K562 (cell line): ENCODE measurements at regions not wholly inside any gene's neighbourhood (a gene's known extent, or its start where the extent isn't known, plus 50 kb on each side); places are given as distances from the start of the nearest gene placed in this dataset.

Experiments
- C11orf30 ChIP-seq: fragments of 450-650 bp; IDR thresholded peaks from 2 replicates; pipeline ENCODE4 v1.6.1; 2016; ENCODE audit warnings: low read depth, mild to moderate bottlenecking
- CHD2 ChIP-seq: IDR thresholded peaks from 2 replicates; pipeline ENCODE4 v1.6.1; 2011; ENCODE audit warnings: low read depth, low read length
- FOXA1 ChIP-seq: fragments of 450-650 bp; IDR thresholded peaks from 2 replicates; pipeline ENCODE4 v1.6.1; 2016; ENCODE audit warnings: mild to moderate bottlenecking, borderline replicate concordance
- POLR2A ChIP-seq: fragments of 450-650 bp; conservative IDR thresholded peaks from 2 replicates; pipeline ENCODE4 v1.6.1; 2016
- POU5F1 ChIP-seq: fragments of 150-350 bp; IDR thresholded peaks from 2 replicates; pipeline ENCODE4 v1.6.1; 2014; ENCODE audit warnings: borderline replicate concordance, low read length, low read depth, mild to moderate bottlenecking; ENCODE audit not compliant: partially characterized antibody
- SPI1 ChIP-seq: IDR thresholded peaks from 2 replicates; pipeline ENCODE4 v1.6.1; 2011; ENCODE audit warnings: low read depth, low read length, control low read depth, borderline replicate concordance
- TCF7L2 ChIP-seq: fragments of 150-350 bp; IDR thresholded peaks from 2 replicates; pipeline ENCODE4 v1.6.1; 2016; ENCODE audit warnings: low read depth, mild to moderate bottlenecking, low read length, moderate library complexity
- YY1 ChIP-seq, 3 experiments: IDR thresholded peaks; 2 replicates each; pipeline ENCODE4 v1.6.1; 2011; ENCODE audit warnings: low read length in 2 of 3, mild to moderate bottlenecking in 2 of 3, moderate library complexity in 2 of 3, borderline replicate concordance in 1 of 3, control low read depth in 1 of 3, low read depth in 1 of 3; ENCODE audit not compliant: insufficient read depth in 3 of 3, insufficient replicate concordance in 2 of 3, control insufficient read depth in 1 of 3, insufficient read length in 1 of 3; ENCODE audit errors: extremely low read depth in 1 of 3
- TF ChIP-seq, protein P1 (sequence below), 3 experiments: IDR thresholded peaks in 2 of 3; conservative IDR thresholded peaks in 1 of 3; 2 replicates each; pipeline ENCODE4 v1.5.1; 2011 to 2012; ENCODE audit warnings: low read length in 3 of 3, mild to moderate bottlenecking in 3 of 3, control low read depth in 2 of 3, improper control_type of control experiment in 1 of 3, inconsistent platforms in 1 of 3, low read depth in 1 of 3, mixed read lengths in 1 of 3, moderate library complexity in 1 of 3; ENCODE audit not compliant: insufficient read depth in 2 of 3
- TF ChIP-seq, protein P2 (sequence below), 2 experiments: fragments of 450-650 bp; formaldehyde crosslinking in 1 of 2; IDR thresholded peaks; 2 replicates each; pipeline versions ENCODE4 v1.4.0 to v1.6.1; 2014 to 2020; ENCODE audit warnings: mild to moderate bottlenecking in 2 of 2, borderline replicate concordance in 1 of 2, low read depth in 1 of 2
- TF ChIP-seq, protein P3 (sequence below): fragments of 450-650 bp; IDR thresholded peaks from 2 replicates; pipeline ENCODE4 v1.7.1; 2018; ENCODE audit warnings: mild to moderate bottlenecking, low read depth; ENCODE audit not compliant: partially characterized antibody
- TF ChIP-seq, protein P4 (sequence below): sonication (generic); formaldehyde crosslinking; IDR thresholded peaks from 2 replicates; pipeline ENCODE4 v1.8.1; 2023; ENCODE audit warnings: mild to moderate bottlenecking, missing genetic modification reagents

DNA sequence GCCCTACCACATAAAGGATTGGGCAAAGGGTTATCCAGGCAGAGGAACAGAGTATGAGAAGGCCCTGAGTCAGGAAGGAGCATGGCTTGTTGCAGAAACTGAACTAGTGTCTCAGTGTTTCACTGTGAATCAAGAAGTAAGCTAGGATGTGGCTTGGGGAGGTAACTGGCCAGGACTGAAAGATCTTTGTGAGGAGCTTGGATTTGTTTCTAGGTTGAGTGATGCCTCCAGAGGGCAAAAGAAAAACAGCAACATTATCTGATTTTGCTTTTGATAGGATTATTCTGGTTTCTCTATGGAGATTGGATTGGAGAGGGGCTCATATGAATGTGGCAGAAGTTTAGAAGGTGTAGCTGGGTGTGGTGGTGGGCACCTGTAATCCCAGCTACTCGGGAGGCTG is 137.9 kb upstream of the HDAC9 start:
- TF ChIP-seq C11orf30 (no peak), FOXA1 (no peak), TCF7L2 (no peak), SPI1 (no peak), POU5F1 (no peak), YY1 (IDR thresholded peaks at IDR 0.05; ENCODE audit: borderline replicate concordance in 1 of 3, control insufficient read depth in 1 of 3, extremely low read depth in 1 of 3, insufficient read depth in 3 of 3, insufficient read length in 1 of 3, insufficient replicate concordance in 2 of 3, low read depth in 1 of 3, low read length in 2 of 3) (no peak), POLR2A (no peak), CHD2 (no peak)
- TF ChIP-seq, protein P1, sequence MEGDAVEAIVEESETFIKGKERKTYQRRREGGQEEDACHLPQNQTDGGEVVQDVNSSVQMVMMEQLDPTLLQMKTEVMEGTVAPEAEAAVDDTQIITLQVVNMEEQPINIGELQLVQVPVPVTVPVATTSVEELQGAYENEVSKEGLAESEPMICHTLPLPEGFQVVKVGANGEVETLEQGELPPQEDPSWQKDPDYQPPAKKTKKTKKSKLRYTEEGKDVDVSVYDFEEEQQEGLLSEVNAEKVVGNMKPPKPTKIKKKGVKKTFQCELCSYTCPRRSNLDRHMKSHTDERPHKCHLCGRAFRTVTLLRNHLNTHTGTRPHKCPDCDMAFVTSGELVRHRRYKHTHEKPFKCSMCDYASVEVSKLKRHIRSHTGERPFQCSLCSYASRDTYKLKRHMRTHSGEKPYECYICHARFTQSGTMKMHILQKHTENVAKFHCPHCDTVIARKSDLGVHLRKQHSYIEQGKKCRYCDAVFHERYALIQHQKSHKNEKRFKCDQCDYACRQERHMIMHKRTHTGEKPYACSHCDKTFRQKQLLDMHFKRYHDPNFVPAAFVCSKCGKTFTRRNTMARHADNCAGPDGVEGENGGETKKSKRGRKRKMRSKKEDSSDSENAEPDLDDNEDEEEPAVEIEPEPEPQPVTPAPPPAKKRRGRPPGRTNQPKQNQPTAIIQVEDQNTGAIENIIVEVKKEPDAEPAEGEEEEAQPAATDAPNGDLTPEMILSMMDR (IDR thresholded peaks at IDR 0.05 in 2 of 3, conservative IDR thresholded peaks at IDR 0.05 in 1 of 3; ENCODE audit: insufficient read depth in 2 of 3, low read depth in 1 of 3, low read length in 3 of 3): peak in 1 of 3 experiments; percentile 20; a peak in 1 of 6 replicates
- TF ChIP-seq, protein P2, sequence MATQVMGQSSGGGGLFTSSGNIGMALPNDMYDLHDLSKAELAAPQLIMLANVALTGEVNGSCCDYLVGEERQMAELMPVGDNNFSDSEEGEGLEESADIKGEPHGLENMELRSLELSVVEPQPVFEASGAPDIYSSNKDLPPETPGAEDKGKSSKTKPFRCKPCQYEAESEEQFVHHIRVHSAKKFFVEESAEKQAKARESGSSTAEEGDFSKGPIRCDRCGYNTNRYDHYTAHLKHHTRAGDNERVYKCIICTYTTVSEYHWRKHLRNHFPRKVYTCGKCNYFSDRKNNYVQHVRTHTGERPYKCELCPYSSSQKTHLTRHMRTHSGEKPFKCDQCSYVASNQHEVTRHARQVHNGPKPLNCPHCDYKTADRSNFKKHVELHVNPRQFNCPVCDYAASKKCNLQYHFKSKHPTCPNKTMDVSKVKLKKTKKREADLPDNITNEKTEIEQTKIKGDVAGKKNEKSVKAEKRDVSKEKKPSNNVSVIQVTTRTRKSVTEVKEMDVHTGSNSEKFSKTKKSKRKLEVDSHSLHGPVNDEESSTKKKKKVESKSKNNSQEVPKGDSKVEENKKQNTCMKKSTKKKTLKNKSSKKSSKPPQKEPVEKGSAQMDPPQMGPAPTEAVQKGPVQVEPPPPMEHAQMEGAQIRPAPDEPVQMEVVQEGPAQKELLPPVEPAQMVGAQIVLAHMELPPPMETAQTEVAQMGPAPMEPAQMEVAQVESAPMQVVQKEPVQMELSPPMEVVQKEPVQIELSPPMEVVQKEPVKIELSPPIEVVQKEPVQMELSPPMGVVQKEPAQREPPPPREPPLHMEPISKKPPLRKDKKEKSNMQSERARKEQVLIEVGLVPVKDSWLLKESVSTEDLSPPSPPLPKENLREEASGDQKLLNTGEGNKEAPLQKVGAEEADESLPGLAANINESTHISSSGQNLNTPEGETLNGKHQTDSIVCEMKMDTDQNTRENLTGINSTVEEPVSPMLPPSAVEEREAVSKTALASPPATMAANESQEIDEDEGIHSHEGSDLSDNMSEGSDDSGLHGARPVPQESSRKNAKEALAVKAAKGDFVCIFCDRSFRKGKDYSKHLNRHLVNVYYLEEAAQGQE (IDR thresholded peaks at IDR 0.05; ENCODE audit: borderline replicate concordance): no peak
- TF ChIP-seq, protein P2 (CRISPR knock-in tag; IDR thresholded peaks at IDR 0.05; ENCODE audit: low read depth): no peak
- TF ChIP-seq, protein P3, sequence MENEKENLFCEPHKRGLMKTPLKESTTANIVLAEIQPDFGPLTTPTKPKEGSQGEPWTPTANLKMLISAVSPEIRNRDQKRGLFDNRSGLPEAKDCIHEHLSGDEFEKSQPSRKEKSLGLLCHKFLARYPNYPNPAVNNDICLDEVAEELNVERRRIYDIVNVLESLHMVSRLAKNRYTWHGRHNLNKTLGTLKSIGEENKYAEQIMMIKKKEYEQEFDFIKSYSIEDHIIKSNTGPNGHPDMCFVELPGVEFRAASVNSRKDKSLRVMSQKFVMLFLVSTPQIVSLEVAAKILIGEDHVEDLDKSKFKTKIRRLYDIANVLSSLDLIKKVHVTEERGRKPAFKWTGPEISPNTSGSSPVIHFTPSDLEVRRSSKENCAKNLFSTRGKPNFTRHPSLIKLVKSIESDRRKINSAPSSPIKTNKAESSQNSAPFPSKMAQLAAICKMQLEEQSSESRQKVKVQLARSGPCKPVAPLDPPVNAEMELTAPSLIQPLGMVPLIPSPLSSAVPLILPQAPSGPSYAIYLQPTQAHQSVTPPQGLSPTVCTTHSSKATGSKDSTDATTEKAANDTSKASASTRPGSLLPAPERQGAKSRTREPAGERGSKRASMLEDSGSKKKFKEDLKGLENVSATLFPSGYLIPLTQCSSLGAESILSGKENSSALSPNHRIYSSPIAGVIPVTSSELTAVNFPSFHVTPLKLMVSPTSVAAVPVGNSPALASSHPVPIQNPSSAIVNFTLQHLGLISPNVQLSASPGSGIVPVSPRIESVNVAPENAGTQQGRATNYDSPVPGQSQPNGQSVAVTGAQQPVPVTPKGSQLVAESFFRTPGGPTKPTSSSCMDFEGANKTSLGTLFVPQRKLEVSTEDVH: no peak
- TF ChIP-seq, protein P4, sequence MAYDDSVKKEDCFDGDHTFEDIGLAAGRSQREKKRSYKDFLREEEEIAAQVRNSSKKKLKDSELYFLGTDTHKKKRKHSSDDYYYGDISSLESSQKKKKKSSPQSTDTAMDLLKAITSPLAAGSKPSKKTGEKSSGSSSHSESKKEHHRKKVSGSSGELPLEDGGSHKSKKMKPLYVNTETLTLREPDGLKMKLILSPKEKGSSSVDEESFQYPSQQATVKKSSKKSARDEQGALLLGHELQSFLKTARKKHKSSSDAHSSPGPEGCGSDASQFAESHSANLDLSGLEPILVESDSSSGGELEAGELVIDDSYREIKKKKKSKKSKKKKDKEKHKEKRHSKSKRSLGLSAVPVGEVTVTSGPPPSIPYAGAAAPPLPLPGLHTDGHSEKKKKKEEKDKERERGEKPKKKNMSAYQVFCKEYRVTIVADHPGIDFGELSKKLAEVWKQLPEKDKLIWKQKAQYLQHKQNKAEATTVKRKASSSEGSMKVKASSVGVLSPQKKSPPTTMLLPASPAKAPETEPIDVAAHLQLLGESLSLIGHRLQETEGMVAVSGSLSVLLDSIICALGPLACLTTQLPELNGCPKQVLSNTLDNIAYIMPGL (CRISPR knock-in tag): no peak
